ENCODE measurements at regions not wholly inside any gene's neighbourhood (a gene's known extent, or its start where the extent isn't known, plus 50 kb on each side); places are given as distances from the start of the nearest gene placed in this dataset.

DNA sequence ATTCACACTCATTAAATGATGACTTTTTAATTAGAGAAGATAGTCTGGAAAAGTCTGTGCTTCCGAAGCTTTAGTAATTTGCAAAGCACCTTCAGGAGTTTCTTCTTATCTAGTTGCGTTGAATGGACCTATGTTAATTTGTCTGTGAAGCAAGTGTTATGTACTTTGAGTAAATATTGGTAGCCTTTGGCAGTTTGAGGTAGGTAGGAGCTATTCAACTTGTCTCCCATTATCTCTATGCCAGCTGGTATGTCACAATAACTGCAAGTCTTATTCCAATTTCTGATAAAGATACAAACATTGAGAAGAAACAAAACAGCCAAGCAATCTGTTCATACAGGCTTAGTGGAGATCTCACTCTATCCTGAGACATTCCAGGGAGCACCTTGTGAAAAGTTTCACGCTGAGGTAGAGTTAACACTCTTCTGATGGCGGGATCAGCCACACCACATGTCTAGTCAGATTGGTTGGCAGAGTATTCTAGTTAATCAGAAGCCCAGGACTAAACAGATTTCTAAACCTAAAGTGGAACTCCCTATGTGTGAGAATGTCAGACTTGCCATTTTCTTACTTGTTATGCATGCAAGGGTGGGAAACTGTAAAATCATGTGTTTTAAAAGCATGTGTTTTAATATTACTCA, 219.8 kb upstream of the MANEA start:
- DNase-seq (ENCODE audit: low spot score) = no peak

DNA sequence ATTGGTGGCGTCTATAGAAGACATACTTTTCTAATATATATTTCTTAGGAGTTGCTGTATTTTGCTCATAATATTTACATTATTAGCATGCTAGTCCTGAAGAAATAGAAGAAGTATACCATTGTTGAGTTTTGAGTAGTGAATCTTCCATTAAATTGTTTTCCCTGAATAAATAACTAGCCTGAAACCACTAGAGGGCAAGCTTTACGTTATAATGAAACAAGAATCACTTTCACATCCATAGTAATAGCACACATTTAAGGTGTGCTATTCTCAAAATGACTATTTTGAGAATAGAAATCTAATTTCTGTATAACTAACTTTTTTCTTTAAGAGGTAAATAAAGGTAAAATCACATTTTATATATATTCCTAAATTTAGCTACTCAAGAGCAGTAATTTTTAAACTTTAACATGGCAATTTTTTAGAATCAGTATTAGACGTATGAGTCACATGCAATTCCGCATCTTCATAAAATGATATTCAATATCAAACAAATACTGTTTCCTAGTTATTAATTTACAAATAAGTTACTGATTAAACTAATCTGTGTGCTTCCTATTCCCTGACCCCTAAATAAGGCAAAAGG, 213.2 kb upstream of the MANEA start:
- no peak for DNase-seq (ENCODE audit: low spot score)

DNA sequence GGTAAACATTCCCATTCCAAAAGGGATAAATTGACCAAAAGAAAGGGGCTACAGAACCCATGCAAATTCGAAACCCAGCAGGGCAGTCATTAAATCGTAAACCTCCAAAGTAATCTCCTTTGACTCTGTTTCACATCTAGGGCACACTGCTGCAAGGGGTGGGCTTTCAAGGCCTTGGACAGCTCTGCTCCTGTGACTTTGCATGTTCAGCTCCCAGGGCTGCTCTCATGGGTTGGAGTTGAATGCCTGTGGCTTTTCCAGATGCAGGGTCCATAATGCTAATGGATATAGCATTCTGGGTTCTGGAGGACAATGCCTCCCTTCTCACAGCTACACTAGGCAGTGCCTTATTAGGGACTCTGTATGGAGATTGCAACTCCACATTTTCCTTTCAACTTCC, 211.9 kb upstream of the MANEA start:
- DNase-seq (ENCODE audit: low spot score) = no peak

DNA sequence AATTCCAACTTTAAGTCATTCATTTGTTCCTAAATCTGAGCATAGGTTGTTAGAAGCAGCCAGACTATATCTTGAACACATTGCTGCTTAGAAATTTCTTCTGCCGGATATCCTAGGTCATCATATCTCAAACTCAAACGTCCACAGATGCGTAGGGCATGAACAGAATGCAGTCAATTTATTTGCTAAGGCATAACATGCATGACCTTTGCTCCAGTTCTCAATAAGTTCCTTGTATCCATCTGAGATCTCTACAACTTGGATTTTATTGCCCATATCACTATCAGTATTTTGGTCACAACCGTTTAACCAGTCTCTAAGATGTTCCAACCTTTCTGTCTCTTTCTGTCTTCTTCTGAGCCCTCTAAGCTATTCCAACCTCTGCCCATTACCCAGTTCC, 210.9 kb upstream of the MANEA start:
- DNase-seq (ENCODE audit: low spot score) = no peak

DNA sequence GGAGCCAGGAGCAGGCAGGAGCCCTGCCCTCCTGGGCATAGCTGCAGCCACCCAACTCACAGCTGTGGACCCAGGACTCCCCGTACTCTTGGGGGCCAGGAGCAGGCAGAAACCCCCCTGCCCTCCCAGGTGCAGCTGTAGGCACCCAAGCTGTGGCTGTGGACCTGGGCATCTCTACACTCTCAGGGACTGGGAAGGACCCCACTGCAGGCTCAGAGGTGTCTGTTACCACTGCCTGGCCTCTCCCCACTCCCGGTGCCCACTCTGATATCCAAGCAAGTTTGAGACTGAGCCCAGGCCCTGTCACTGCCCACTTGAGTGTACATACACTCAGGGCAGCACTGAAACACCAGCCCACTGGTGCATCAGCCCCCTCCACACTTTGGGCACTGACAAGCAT, 193.5 kb upstream of the MANEA start:
- no peak for DNase-seq (ENCODE audit: low spot score)

DNA sequence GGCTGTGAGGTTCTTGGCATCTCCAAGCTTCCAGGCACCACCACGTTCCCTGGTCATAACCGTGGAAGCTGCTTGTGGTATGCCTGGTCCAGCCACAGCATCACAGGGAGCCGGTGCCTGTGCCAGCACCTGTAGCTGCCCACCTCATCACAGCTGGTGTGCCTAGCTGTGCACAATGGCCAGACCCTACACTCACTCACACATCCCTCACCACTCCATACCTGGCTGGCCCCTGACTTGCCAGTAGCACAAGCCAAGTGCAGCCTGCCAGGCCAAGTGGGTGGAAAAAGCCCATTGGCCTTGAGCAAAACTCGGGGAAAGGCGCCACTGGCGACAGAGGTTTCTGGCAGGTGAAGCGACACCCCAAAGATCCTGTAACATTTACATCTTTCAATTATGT, 192.3 kb upstream of the MANEA start:
- no peak for DNase-seq (ENCODE audit: low spot score)

DNA sequence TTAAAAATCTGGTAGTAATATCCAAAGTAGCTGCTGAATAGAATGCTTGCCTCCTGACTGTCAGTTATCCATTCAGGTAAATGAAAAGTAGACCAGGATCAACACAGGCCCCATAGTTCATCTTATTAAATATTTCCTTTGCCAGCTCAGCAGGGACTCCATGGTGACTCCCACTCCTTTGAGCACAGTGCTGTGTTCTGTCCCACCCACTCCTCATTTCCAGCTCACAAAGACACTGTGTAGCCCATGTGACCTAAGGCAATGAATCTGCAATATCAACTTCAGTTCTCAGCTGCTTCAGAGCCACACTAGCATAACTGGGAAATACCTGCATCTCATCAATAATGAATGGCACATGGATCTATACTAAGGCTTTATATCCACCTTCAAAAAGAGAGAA, 189.5 kb upstream of the MANEA start:
- DNase-seq (ENCODE audit: low spot score) = no peak

DNA sequence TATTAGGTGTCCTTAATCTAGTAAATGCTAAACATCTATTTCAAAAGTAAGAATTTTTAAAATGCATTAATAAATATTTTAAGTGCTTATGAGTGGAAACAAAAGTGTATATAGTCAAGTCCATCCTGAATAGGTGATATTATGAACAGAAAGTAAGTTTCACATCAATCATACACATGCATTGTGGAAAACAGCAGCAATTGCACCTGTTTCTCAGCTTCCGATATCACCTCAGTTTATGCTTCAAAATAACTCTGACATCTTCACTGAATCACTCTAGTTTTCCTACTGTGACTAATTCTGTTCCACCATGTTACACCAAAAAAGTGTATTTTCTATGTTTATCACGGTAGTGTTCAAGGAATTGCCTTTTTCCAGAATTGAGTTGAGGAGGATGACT, 172.6 kb upstream of the MANEA start:
- no peak for DNase-seq (ENCODE audit: low spot score)

DNA sequence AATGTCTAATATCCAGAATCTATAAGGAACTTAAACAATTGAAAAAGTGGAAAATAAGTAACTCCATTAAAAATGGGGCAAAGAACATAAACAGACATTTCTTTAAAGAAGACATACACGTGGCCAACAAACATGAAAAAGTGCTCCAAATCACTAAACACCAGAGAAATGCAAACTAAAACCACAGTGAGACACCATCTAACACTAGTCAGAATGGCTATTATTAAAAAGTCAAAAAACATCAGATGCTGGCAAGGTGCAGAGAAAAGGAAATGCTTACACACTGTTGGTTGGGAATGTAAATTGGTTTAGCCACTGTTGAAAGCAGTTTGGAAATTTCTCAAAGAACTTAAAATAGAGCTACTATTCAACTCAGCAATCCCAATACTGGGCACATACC, 169.2 kb upstream of the MANEA start:
- DNase-seq (ENCODE audit: low spot score) = no peak

DNA sequence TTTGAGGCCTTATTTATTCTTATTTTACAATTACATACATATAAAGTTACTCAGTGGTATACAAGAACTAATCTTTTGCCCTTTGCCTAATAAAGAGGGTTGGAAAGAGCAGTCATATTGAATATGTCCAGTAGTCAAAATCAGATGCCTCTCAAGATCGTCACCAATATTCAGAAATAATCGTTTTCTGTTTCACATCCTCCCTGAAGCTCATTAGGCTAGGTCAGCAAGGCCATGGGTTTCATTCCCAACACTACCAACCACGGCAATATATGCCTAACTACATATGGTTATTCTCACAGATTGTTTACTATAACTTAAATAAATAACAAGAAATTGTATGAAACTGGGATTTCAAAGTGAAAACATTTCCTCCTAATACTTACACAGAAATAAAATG, 167.2 kb upstream of the MANEA start:
- no peak for DNase-seq (ENCODE audit: low spot score)

DNA sequence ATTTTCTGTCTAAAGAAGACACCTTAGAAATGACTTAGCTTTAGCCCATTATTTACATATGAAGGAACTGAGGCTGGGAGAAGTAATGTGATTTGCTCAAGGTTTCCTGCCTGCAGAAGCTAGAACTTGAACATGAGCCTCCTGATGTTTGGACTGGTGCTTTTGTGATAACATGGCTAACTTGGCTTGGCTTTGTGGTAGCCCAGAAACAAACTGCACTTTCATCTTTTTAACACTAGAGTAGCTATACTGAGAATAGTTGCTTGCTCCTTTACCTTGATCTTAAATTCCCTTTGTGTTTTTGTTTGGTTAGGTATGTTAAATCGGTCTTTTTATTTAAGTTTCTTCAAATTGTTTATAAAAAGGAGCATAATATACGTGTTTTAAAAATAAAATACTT, 163.5 kb upstream of the MANEA start:
- DNase-seq (ENCODE audit: low spot score) = no peak

DNA sequence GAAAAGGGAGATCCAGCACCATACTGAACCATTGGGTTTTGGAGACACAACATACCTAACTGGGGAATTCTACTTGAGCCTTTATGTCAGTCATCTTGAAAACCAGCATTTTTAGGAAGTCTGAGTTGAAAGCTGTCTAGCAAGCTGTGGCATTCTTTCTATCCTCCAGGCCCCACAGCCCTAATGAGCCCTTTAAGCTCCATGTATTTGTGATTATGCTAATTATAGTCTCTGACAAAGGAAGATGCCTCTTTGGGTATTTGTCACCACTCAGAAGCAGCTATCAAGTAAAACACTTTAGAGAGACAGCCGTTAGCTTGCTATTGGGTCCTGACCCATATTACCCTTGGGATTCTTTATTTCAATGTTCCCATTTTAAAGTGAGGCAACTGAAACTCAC, 159.5 kb upstream of the MANEA start:
- DNase-seq (ENCODE audit: low spot score) = no peak

DNA sequence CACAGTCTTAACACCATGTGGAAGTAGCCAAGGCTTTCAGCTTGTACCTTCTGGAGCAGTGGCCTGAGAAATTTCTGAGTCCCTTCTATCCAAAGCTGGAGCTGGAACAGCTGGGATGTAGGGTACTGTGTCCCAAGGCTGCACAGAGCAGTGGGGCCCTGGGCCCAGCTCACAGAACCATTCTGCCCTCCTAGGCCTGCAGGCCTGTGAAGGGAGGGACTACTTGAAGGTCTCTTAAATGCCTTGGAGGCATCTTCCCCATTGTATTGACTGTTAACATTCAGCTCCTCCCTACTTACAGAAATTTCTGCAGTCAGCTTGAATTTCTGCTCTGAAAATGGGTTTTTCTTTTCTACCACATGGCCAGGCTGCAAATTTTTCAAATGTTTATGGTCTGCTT, 156.5 kb upstream of the MANEA start:
- DNase-seq (ENCODE audit: low spot score) = no peak

DNA sequence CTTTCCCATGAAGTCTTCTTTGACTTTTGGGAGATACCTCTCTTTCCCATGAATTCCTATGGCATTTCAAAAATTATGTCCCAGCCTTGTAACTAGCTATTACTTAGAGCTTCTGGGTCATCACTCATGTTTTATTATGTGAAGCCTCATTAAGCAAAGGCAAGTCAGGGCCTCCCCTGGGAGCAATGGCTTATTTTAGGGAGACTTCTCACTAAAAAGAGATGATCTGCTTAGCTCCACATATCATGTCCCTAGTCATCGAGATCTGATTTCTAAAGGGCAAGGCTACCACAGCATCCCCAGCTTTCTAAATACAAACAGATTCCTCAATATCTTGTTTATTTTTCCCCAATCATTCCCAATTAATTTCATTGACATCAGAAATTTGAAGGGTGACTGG, 154.0 kb upstream of the MANEA start:
- no peak for DNase-seq (ENCODE audit: low spot score)

DNA sequence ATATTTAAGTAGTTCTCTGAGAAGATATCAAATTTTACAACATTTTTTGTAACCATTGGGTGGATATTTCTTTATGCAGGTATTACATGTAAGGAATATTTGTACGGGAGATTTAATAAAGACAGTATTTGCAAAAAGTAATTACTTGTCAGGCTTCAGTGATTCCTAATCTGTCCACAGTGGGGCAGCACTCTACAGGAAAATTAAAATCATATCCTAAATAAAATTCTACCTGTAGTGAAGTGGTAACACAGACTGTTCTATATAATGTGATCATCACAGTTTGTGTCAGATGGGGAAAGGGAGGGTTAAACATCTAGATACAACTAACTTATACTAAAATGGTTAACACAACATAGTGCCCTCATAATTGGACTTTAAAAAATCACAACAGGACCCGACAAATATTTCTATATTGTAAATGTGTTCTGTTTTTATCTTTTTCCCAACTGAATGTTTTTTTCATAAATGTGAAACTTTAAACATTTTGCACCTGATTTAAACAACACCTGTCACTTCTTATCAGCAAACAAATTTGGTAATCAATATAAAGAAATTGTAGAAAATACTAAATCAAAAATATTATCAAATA, 145.6 kb upstream of the MANEA start:
- DNase-seq (ENCODE audit: low spot score) = peak; percentile 48

DNA sequence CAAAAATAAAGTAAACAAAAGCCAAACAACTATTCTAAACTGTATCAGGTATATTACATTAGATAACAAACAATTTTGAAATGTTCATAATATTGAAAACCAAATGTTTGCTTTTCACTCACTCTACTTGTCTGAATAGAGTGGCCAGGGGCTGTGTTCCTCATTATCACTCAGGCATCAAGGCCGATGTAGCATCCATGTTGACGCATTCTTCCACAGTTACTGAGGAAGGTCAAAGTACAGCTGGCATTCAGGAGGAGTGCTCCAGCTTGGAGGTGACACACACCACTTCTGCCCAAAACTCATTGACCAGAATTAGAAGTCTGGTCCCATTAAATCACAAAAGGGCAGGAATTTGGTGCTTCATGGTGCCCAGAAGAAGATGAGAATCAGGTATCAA, 137.6 kb upstream of the MANEA start:
- DNase-seq (ENCODE audit: low spot score) = no peak

DNA sequence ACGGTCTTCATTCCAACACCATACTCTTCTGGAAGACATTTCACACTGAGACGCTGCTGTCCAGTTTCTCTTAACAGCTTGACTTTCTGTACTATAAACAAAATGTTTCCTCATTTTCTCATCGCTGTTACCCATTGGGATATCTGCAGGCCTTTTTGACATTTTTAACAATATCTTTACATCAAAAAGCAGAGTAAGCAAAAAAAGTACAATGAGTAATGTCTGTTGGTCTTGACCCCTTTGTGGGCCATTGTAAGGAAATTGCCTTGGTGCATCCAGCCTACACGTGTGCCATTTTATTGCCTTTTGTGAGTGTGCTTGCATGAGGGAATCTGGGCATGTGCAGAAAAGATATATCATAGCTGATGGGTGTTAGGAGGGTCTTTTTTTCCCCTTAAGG, 129.1 kb upstream of the MANEA start:
- DNase-seq (ENCODE audit: low spot score) = no peak

DNA sequence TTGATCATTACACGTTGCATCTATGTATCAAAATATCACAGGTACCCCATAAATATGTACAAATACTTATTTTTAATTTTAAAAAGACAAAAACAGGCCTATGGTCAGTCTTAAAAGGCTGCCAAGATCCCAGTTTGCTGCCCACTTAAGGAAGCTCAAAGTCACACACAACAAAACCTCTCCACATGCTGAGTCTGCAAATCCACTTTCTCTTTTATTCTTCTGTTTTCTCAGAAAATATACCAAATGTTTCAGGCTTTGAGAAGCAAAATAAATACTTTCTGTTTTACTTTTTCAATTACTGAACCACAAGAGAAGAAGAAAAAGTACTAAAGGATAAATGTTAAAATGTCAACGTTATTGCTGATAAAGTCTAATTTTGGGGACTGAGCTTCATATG, 107.8 kb upstream of the MANEA start:
- DNase-seq (ENCODE audit: low spot score) = no peak

DNA sequence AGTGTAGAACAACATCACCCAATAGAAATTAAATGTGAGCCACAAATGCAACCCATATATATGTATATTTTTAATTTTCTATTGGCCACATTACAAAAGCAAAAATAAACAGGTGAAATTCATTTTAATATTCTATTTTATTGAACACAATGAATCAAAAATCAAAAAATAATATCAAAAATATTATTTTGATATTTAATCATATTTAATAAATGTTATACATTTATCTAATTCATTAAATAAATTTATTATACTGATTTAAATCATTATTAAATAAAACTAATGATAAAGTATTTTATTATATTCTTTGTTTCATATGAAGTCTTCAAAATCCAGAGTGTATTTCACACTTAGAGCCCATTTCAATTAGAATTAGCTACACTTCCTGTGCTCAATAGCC, 98.4 kb upstream of the MANEA start:
- no peak for DNase-seq (ENCODE audit: low spot score)

DNA sequence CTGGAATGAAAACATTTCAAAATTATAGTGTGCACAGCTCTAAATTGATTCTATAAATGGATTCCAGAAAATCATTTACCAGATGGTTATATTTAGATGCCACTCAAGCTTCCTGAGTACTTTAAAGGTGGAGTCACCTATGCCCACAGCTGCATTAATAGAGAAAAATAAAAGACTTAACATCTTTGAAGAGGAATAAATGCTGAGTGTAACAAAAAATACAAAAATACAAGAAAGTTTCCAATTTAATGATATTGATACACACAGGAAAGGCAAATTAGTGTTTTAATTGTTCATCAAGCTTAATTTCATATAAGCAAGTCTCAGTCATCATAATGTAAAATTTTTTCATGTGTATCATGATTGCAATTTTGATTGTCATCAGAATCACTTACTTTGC, 89.5 kb upstream of the MANEA start:
- DNase-seq (ENCODE audit: low spot score) = no peak

DNA sequence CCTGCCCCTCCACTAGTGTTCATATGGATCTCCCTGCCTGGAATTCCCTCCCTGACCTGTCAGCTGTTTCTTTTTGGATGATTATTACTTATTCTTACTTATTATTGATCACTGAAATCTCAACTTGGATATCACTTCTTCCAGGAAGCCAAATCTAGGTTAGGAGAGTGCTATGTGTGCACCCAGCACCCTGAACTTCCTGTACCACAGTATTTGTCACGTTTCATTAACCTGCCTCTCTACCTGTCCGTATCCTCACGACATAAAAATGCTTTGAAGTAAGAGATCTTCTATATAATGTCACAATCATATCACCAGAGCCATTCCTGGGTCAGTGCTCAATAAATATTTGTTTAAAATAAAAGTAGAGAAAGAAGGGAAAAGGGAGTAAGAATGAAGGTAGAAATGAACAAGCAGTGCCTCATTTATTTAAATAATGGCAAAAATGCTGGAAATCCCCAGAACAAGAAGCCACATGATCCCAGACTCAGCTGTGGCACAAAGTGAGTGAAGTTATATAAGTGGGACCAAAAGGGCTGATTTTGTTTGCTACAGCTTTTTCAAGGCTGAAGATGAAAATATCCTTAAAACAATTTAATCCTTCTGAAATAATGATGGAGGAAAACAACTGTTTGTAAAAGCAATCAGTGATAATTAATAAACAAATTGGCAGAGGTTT, 88.0 kb upstream of the MANEA start:
- DNase-seq (ENCODE audit: low spot score) = no peak

DNA sequence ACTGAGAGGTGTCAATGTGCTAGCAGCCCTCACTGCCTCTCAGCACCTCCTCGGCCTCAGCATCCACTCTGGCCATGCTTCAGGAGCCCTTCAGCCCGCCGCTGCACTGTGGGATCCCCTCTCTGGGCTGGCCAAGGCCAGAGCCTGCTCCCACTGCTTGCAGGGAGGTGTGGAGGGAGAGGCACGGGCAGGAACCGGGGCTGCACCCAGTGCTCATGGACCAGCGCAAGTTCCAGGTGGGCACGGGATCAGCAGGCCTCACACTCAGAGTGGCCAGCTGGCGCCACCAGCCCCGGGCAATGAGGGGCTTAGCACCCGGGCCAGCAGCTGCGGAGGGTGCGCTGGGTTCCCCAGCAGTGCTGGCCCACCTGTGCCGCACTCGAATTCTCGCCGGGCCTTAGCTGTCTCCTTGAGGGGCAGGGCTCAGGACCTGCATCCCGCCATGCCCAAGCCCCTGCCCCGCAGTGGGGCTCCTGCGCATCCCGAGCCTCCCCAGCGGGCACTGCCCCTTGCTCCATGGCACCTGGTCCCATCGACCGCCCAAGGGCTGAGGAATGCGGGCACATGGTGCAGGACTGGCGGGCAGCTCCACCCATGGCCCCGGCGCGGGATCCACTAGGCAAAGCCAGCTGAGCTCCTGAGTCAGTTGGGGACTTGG, 80.4 kb upstream of the MANEA start:
- no peak for DNase-seq (ENCODE audit: low spot score)

Measured in ureter (tissue), 1 donor.